ENCODE measurements at regions not wholly inside any gene's neighbourhood (a gene's known extent, or its start where the extent isn't known, plus 50 kb on each side); places are given as distances from the start of the nearest gene placed in this dataset.

DNA sequence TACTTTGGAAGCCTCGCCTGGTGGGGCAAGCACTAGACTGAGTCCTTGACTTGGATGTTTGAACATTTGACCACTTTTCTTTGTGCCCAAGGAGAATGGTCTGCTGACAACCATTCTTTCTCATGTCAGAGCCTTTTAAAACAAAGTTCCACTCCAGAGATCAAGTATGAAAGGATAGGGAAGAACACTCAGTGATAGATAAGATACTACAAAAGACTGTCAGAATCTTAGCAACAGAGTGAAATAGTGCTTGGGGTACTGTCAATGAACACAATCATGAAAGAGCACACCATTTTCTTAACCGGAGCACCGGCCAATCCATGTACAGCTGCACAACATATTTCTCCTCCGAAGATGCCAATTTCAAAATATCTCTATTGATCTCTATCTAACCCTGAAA, 82.8 kb upstream of the ADO start:
- TF ChIP-seq, protein P1, sequence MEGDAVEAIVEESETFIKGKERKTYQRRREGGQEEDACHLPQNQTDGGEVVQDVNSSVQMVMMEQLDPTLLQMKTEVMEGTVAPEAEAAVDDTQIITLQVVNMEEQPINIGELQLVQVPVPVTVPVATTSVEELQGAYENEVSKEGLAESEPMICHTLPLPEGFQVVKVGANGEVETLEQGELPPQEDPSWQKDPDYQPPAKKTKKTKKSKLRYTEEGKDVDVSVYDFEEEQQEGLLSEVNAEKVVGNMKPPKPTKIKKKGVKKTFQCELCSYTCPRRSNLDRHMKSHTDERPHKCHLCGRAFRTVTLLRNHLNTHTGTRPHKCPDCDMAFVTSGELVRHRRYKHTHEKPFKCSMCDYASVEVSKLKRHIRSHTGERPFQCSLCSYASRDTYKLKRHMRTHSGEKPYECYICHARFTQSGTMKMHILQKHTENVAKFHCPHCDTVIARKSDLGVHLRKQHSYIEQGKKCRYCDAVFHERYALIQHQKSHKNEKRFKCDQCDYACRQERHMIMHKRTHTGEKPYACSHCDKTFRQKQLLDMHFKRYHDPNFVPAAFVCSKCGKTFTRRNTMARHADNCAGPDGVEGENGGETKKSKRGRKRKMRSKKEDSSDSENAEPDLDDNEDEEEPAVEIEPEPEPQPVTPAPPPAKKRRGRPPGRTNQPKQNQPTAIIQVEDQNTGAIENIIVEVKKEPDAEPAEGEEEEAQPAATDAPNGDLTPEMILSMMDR (IDR thresholded peaks at IDR 0.05), result no peak
- no peak for TF ChIP-seq POLR2A (IDR thresholded peaks at IDR 0.05)
